Activated T-helper 1 cell treated with anti-CD3 and anti-CD28 coated beads, Interleukin-12 subunit alpha, Interleukin-12 subunit beta, Interleukin-2, Interleukin-4 antibody, amounts not matched to agents 30 ng/mL and 10 ng/mL and 1 ng/mL, durations not matched to agents 14 hours and 24 hours and 36 hours (primary cell): ENCODE measurements at regions not wholly inside any gene's neighbourhood (a gene's known extent, or its start where the extent isn't known, plus 50 kb on each side); places are given as distances from the start of the nearest gene placed in this dataset.
"Not testable (repeated sequence)": the region's sequence is repeated elsewhere in the genome, so short reads cannot be mapped to it uniquely, and the experiment has no call there.

Source experiments
- DNase-seq: peaks from one replicate; pipeline ENCODE4 v3.0.0; 2021; ENCODE audit warnings: low spot score
- H3K27ac Mint-ChIP-seq: one replicate; pipeline ENCODE4 v1.8.0; 2021; ENCODE audit warnings: mild to moderate bottlenecking, mixed read lengths
- H3K27me3 Mint-ChIP-seq: one replicate; pipeline ENCODE4 v1.8.0; 2022; ENCODE audit warnings: mild to moderate bottlenecking, moderate library complexity, mixed read lengths; ENCODE audit not compliant: insufficient read depth
- H3K36me3 Mint-ChIP-seq: one replicate; pipeline ENCODE4 v1.8.0; 2021; ENCODE audit warnings: low read depth, mixed read lengths
- H3K4me1 Mint-ChIP-seq: one replicate; pipeline ENCODE4 v1.8.0; 2021; ENCODE audit warnings: low read depth, mixed read lengths
- H3K4me3 Mint-ChIP-seq: one replicate; pipeline ENCODE4 v1.8.0; 2021; ENCODE audit warnings: mild to moderate bottlenecking, moderate library complexity, mixed read lengths
- H3K9me3 Mint-ChIP-seq: one replicate; pipeline ENCODE4 v1.8.0; 2021; ENCODE audit warnings: mixed read lengths
- intact Hi-C: fragments of 100-400 bp; cut with micrococcal nuclease; formaldehyde crosslinking; loops from one replicate; pipeline ENCODE4 v1.15.1; 2024

- H3K36me3 Mint-ChIP-seq, H3K27me3 Mint-ChIP-seq, H3K27ac Mint-ChIP-seq, H3K4me1 Mint-ChIP-seq, intact Hi-C loops, DNase-seq, H3K9me3 Mint-ChIP-seq, H3K4me3 Mint-ChIP-seq: not testable (repeated sequence)
Observed at GRCh38 chr21:8251701-8252100, 2269.7 kb upstream of the TPTE start.

GRCh38 chr21:8255094-8255493 is 2266.3 kb upstream of the TPTE start:
- H3K27me3 Mint-ChIP-seq, intact Hi-C loops, H3K4me3 Mint-ChIP-seq, H3K36me3 Mint-ChIP-seq, H3K9me3 Mint-ChIP-seq, H3K27ac Mint-ChIP-seq, H3K4me1 Mint-ChIP-seq: not testable (repeated sequence)
- peak; percentile 0 for DNase-seq

- H3K9me3 Mint-ChIP-seq = not testable (repeated sequence)
Observed at GRCh38 chr21:8257083-8257799, 2264.1 kb upstream of the TPTE start.

GRCh38 chr21:8260065-8260627 is 2261.2 kb upstream of the TPTE start:
- H3K4me3 Mint-ChIP-seq, H3K27me3 Mint-ChIP-seq, H3K27ac Mint-ChIP-seq, H3K4me1 Mint-ChIP-seq, intact Hi-C loops, DNase-seq, H3K9me3 Mint-ChIP-seq, H3K36me3 Mint-ChIP-seq: not testable (repeated sequence)

More at GRCh38 chr21:8257083-8257799, 2264.1 kb upstream of the TPTE start:
- H3K4me1 Mint-ChIP-seq, H3K36me3 Mint-ChIP-seq, H3K27me3 Mint-ChIP-seq, intact Hi-C loops, H3K27ac Mint-ChIP-seq, H3K4me3 Mint-ChIP-seq: not testable (repeated sequence)
- peak; percentile 31 for DNase-seq
